Panc1 (cell line): ENCODE measurements at regions not wholly inside any gene's neighbourhood (a gene's known extent, or its start where the extent isn't known, plus 50 kb on each side); places are given as distances from the start of the nearest gene placed in this dataset.

Experiments used
- ATAC-seq: fragments of 200-7000 bp; cut with Tn5 transposase; 2 replicates; pipeline ENCODE4 v1.9.1; 2020; ENCODE audit warnings: mild to moderate bottlenecking, moderate library complexity
- BruUV-seq: library from RNA; stranded (reverse); fragments of 400-500 nt; replicated peaks from 2 replicates; lab custom pipeline; 2021; lab: Mats Ljungman, UMichigan
- CTCF ChIA-PET: fragments of 300-600 bp; sonication (Branson Sonifier 250); formaldehyde crosslinking; loops from one replicate; lab custom pipeline; 2022; ENCODE audit warnings: antibody characterized with exemption; lab: Charles Lee
- POLR2A ChIA-PET: fragments of 300-600 bp; sonication (Branson Sonifier 250); formaldehyde crosslinking; loops from one replicate; lab custom pipeline; 2022; ENCODE audit warnings: antibody characterized with exemption; lab: Charles Lee
- DNase-seq: peaks from one replicate; pipeline ENCODE4 v3.0.0-alpha.2; 2010; ENCODE audit warnings: low read depth, low spot score
- H3K27ac ChIP-seq: 2 replicates; pipeline ENCODE4 v1.5.1; 2011; ENCODE audit warnings: mild to moderate bottlenecking, low read length, inconsistent platforms
- H3K27me3 ChIP-seq: fragments of 200-500 bp; sonication (Bioruptor generic); 2 replicates; pipeline ENCODE4 v1.6.0; 2014; ENCODE audit warnings: low read length, inconsistent platforms; ENCODE audit not compliant: control insufficient read depth, insufficient read depth
- H3K36me3 ChIP-seq: fragments of 200-500 bp; sonication (Bioruptor generic); 2 replicates; pipeline ENCODE4 v1.5.1; 2014; ENCODE audit warnings: inconsistent platforms, mild to moderate bottlenecking, low read length, moderate library complexity; ENCODE audit not compliant: control insufficient read depth, insufficient read depth
- H3K4me1 ChIP-seq: 2 replicates; pipeline ENCODE4 v1.5.1; 2011; ENCODE audit warnings: inconsistent platforms, mild to moderate bottlenecking, low read length, moderate library complexity; ENCODE audit not compliant: control insufficient read depth, insufficient read depth
- H3K4me3 ChIP-seq, 2 experiments: 2 replicates each; pipeline ENCODE4 v1.5.1; 2011 to 2012; ENCODE audit warnings: low read depth in 2 of 2, low read length in 2 of 2, mild to moderate bottlenecking in 2 of 2, inconsistent platforms in 1 of 2, moderate library complexity in 1 of 2
- H3K9me3 ChIP-seq: fragments of 200-500 bp; sonication (Bioruptor generic); 2 replicates; pipeline ENCODE4 v1.5.1; 2014; ENCODE audit warnings: low read depth, mild to moderate bottlenecking, inconsistent platforms, low read length, moderate library complexity; ENCODE audit not compliant: control insufficient read depth, insufficient read depth
- POLR2AphosphoS5 ChIP-seq: IDR thresholded peaks from 2 replicates; pipeline ENCODE4 v1.6.1; 2012; ENCODE audit warnings: mild to moderate bottlenecking, low read depth, low read length, moderate library complexity
- SIN3A ChIP-seq: IDR thresholded peaks from 2 replicates; pipeline ENCODE4 v1.6.1; 2012; ENCODE audit warnings: low read depth, mild to moderate bottlenecking, low read length, moderate library complexity, borderline replicate concordance; ENCODE audit not compliant: insufficient read depth
- TCF7L2 ChIP-seq: IDR thresholded peaks from 2 replicates; pipeline ENCODE4 v1.6.1; 2011; ENCODE audit warnings: mild to moderate bottlenecking, low read depth, low read length, inconsistent platforms
- in situ Hi-C: cut with HindIII; loops from 2 replicates; pipeline ENCODE4 v1.10.0; 2016; ENCODE audit warnings: low sequenced_read_pairs, low pct_unique_long_range_greater_than_20kb
- intact Hi-C: fragments of 100-400 bp; cut with micrococcal nuclease; formaldehyde crosslinking; loops from one replicate; pipeline ENCODE4 v1.10.0; 2022; ENCODE audit not compliant: unreplicated experiment
- TF ChIP-seq, protein P1 (sequence below), 2 experiments: IDR thresholded peaks; 2 replicates each; pipeline ENCODE4 v1.6.1; 2011 to 2012; ENCODE audit warnings: low read depth in 2 of 2, control low read depth in 1 of 2, low read length in 1 of 2, mild to moderate bottlenecking in 1 of 2, moderate library complexity in 1 of 2; ENCODE audit not compliant: insufficient read depth in 1 of 2
- TF ChIP-seq, protein P2 (sequence below): fragments of 450-650 bp; IDR thresholded peaks from 2 replicates; pipeline ENCODE4 v1.5.1; 2017; ENCODE audit warnings: mild to moderate bottlenecking

DNA sequence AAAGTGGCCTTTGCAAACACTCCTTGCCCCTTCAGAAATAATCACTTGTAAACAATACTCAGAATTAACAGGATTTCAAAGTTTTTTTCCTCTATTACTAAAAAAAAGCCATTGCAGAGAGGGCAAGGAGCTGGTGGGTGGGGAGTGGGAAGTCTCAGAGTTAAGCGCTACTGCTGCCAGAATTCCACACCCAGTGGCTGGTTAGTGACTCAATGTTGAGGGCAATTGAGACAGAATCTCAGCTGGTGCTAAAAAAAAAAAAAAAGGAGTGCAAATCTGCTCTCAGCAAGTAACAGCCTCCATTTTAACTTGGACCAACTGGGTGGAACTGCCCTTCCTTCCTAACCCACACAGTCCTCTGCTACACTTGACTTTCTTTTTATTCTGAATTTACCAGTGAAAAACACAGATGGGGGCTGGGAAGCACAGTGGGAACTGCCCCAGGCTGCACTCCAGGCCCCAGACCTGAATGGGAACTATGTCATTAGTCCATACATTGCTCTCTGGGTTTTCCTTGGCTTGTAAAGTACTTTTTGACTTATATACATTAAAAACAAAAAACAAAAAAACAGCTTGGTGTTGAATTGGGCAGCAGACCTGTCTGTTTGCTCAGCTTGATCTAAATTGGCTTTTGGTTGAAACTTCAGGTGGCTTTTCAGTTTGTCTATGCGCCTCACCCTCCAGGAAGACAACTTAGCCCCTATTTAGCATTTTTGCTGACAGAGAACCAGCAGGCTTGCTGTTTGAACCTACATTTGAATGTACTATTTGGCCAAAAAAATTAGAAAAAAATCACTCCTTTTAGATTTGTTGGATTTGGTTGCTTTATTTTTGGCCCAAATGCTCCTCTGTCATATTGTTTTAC is 357.8 kb upstream of the TBL1XR1 start:
- Histone ChIP-seq H3K4me3 (no peak overlapping the region), H3K4me1 (no peaks in the 10 kb centered on the region), H3K27ac (peak overlapping the region; percentile 26; the same call in 1 of the 2 replicates), H3K27me3 (no peaks in the 10 kb centered on the region), H3K9me3 (no peaks in the 10 kb centered on the region), H3K36me3 (no peaks in the 10 kb centered on the region)
- intact Hi-C loops (no loop called here), in situ Hi-C loops (no loop called here)
- ChIA-PET CTCF (no interaction called here), POLR2A (no interaction called here)
- ATAC-seq (no peak), DNase-seq (no peak)
- TF ChIP-seq, protein P1, sequence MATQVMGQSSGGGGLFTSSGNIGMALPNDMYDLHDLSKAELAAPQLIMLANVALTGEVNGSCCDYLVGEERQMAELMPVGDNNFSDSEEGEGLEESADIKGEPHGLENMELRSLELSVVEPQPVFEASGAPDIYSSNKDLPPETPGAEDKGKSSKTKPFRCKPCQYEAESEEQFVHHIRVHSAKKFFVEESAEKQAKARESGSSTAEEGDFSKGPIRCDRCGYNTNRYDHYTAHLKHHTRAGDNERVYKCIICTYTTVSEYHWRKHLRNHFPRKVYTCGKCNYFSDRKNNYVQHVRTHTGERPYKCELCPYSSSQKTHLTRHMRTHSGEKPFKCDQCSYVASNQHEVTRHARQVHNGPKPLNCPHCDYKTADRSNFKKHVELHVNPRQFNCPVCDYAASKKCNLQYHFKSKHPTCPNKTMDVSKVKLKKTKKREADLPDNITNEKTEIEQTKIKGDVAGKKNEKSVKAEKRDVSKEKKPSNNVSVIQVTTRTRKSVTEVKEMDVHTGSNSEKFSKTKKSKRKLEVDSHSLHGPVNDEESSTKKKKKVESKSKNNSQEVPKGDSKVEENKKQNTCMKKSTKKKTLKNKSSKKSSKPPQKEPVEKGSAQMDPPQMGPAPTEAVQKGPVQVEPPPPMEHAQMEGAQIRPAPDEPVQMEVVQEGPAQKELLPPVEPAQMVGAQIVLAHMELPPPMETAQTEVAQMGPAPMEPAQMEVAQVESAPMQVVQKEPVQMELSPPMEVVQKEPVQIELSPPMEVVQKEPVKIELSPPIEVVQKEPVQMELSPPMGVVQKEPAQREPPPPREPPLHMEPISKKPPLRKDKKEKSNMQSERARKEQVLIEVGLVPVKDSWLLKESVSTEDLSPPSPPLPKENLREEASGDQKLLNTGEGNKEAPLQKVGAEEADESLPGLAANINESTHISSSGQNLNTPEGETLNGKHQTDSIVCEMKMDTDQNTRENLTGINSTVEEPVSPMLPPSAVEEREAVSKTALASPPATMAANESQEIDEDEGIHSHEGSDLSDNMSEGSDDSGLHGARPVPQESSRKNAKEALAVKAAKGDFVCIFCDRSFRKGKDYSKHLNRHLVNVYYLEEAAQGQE (IDR thresholded peaks at IDR 0.05; ENCODE audit: insufficient read depth in 1 of 2, low read depth in 2 of 2, low read length in 1 of 2) = no peak
- TF ChIP-seq POLR2AphosphoS5 = no peak
- no peak for TF ChIP-seq SIN3A
- TF ChIP-seq, protein P2, sequence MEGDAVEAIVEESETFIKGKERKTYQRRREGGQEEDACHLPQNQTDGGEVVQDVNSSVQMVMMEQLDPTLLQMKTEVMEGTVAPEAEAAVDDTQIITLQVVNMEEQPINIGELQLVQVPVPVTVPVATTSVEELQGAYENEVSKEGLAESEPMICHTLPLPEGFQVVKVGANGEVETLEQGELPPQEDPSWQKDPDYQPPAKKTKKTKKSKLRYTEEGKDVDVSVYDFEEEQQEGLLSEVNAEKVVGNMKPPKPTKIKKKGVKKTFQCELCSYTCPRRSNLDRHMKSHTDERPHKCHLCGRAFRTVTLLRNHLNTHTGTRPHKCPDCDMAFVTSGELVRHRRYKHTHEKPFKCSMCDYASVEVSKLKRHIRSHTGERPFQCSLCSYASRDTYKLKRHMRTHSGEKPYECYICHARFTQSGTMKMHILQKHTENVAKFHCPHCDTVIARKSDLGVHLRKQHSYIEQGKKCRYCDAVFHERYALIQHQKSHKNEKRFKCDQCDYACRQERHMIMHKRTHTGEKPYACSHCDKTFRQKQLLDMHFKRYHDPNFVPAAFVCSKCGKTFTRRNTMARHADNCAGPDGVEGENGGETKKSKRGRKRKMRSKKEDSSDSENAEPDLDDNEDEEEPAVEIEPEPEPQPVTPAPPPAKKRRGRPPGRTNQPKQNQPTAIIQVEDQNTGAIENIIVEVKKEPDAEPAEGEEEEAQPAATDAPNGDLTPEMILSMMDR = no peak
- TF ChIP-seq TCF7L2 = no peak
- BruUV-seq = no TSS peak

DNA sequence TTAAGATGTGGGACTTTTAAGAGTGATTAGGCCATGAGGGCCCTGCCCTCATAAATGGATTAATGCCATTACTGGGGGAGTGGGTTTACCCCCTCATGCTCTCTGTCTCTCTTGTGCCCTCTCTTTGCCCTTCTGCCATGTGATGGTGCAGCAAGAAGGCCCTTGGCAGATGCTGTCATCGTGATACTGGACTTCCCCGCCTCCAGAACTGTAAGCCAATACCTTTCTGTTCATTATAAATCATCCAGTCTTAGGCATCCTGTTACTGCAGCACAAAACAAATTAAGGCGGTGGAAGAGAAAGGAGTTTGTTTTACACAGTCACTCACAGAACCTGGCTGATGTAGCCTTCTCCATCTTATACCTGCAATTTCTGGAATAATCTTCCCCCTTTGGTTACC is 360.3 kb upstream of the TBL1XR1 start:
- ChIA-PET CTCF (no interaction called here), POLR2A (no interaction called here)
- DNase-seq (no peak), ATAC-seq (no peak)
- Histone ChIP-seq H3K27ac (peak overlapping the region; percentile 34; the same call in 1 of the 2 replicates), H3K9me3 (no peaks in the 10 kb centered on the region), H3K27me3 (no peaks in the 10 kb centered on the region), H3K4me1 (no peaks in the 10 kb centered on the region), H3K36me3 (no peaks in the 10 kb centered on the region), H3K4me3 (no peak overlapping the region)
- in situ Hi-C loops (no loop called here), intact Hi-C loops (no loop called here)
- BruUV-seq = no TSS peak
- TF ChIP-seq POLR2AphosphoS5 (no peak), TCF7L2 (no peak), SIN3A (no peak)
- TF ChIP-seq, protein P1 (IDR thresholded peaks at IDR 0.05; ENCODE audit: insufficient read depth in 1 of 2, low read depth in 2 of 2, low read length in 1 of 2) = no peak
- TF ChIP-seq, protein P2 = no peak
